SK-MEL-5 (cell line): ENCODE measurements at regions not wholly inside any gene's neighbourhood (a gene's known extent, or its start where the extent isn't known, plus 50 kb on each side); places are given as distances from the start of the nearest gene placed in this dataset.
"Not testable (repeated sequence)": the region's sequence is repeated elsewhere in the genome, so short reads cannot be mapped to it uniquely, and the experiment has no call there.

ENCODE experiments used
- DNase-seq: peaks from one replicate; pipeline ENCODE4 v3.0.0-alpha.2; 2016; ENCODE audit warnings: low read depth, low spot score
- in situ Hi-C: cut with HindIII; loops from 2 replicates; pipeline ENCODE4 v1.10.0; 2016; ENCODE audit warnings: low sequenced_read_pairs, high pct_unique_total_duplicates, low pct_unique_long_range_greater_than_20kb

- in situ Hi-C loops, DNase-seq: not testable (repeated sequence)
Observed at GRCh38 chr6:75031102-75031501, 174.8 kb downstream of the COL12A1 start.

- in situ Hi-C loops, result no loop called here
- DNase-seq, result no peak
Observed at GRCh38 chr6:75029333-75029732, 176.5 kb downstream of the COL12A1 start.

GRCh38 chr6:75025371-75025770, 180.5 kb downstream of the COL12A1 start:
- no peak for DNase-seq
- in situ Hi-C loops, result no loop called here

- DNase-seq, result no peak
- in situ Hi-C loops, result no loop called here
Observed at GRCh38 chr6:75024828-75025227, 181.0 kb downstream of the COL12A1 start.

GRCh38 chr6:75023634-75024033, 182.2 kb downstream of the COL12A1 start:
- DNase-seq, result no peak
- in situ Hi-C loops, result no loop called here

GRCh38 chr6:75020971-75021370, 184.9 kb downstream of the COL12A1 start:
- DNase-seq, result no peak
- in situ Hi-C loops, result no loop called here

GRCh38 chr6:75020376-75020775, 185.5 kb downstream of the COL12A1 start:
- no peak for DNase-seq
- in situ Hi-C loops, result no loop called here

- in situ Hi-C loops, result no loop called here
- DNase-seq, result no peak
Observed at GRCh38 chr6:75012018-75012417, 193.8 kb downstream of the COL12A1 start.

- DNase-seq, in situ Hi-C loops: not testable (repeated sequence)
Observed at GRCh38 chr6:75003984-75004383, 201.9 kb downstream of the COL12A1 start.

- no peak for DNase-seq
- in situ Hi-C loops, result no loop called here
Observed at GRCh38 chr6:74997646-74998045, 208.2 kb downstream of the COL12A1 start.

GRCh38 chr6:74993136-74993535, 212.7 kb downstream of the COL12A1 start:
- no peak for DNase-seq
- in situ Hi-C loops, result no loop called here

GRCh38 chr6:74991573-74992332, 214.1 kb downstream of the COL12A1 start:
- in situ Hi-C loops, result no loop called here
- no peak for DNase-seq

- no peak for DNase-seq
- in situ Hi-C loops, result no loop called here
Observed at GRCh38 chr6:74979065-74979766, 226.6 kb downstream of the COL12A1 start.

GRCh38 chr6:74976701-74977100, 229.2 kb downstream of the COL12A1 start:
- DNase-seq, result no peak
- in situ Hi-C loops, result no loop called here

GRCh38 chr6:74976026-74976425, 229.8 kb downstream of the COL12A1 start:
- no peak for DNase-seq
- in situ Hi-C loops, result no loop called here

GRCh38 chr6:74973591-74973990, 232.3 kb downstream of the COL12A1 start:
- in situ Hi-C loops, result no loop called here
- DNase-seq, result no peak

GRCh38 chr6:74971633-74972032, 234.2 kb downstream of the COL12A1 start:
- in situ Hi-C loops, result no loop called here
- no peak for DNase-seq

GRCh38 chr6:74969591-74970267, 236.1 kb downstream of the COL12A1 start:
- in situ Hi-C loops, result no loop called here
- DNase-seq, result no peak

- in situ Hi-C loops, result no loop called here
- DNase-seq, result peak; percentile 37
Observed at GRCh38 chr6:74967821-74968220, 238.0 kb downstream of the COL12A1 start.
